HCT116 (cell line): ENCODE measurements at regions not wholly inside any gene's neighbourhood (a gene's known extent, or its start where the extent isn't known, plus 50 kb on each side); places are given as distances from the start of the nearest gene placed in this dataset.

Experiments
- ATAC-seq: fragments of 200-7000 bp; cut with Tn5 transposase; 2 replicates; pipeline ENCODE4 v1.9.1; 2020; ENCODE audit warnings: mild to moderate bottlenecking, moderate library complexity
- BruUV-seq: library from RNA; stranded (reverse); fragments of 400-500 nt; replicated peaks from 2 replicates; lab custom pipeline; 2021; lab: Mats Ljungman, UMichigan
- CTCF ChIA-PET: fragments of 300-600 bp; sonication (Branson Sonifier 250); formaldehyde crosslinking; loops from one replicate; lab custom pipeline; 2021; ENCODE audit warnings: antibody characterized with exemption; lab: Charles Lee
- POLR2A ChIA-PET: fragments of 300-600, 350-600 bp; sonication (Branson Sonifier 250); formaldehyde crosslinking; loops from one replicate; lab custom pipeline; 2021; ENCODE audit warnings: antibody characterized with exemption; lab: Charles Lee
- RAD21 ChIA-PET, 2 experiments: fragments of 300-600 bp; sonication (Branson Sonifier 250); formaldehyde crosslinking; loops; one replicate each; lab custom pipeline; 2023; ENCODE audit warnings: low total read pairs in 2 of 2; ENCODE audit not compliant: uncharacterized antibody in 2 of 2, unreplicated experiment in 2 of 2, low non-redundant PET in 1 of 2; lab: Charles Lee
- DNase-seq: peaks from one replicate; pipeline ENCODE4 v3.0.0-alpha.2; 2010; ENCODE audit warnings: low read depth, low spot score
- H2AFZ ChIP-seq: fragments of 200-600 bp; shearing (Covaris generic), sonication (generic); 2 replicates; pipeline ENCODE4 v1.6.1; 2017; ENCODE audit warnings: low read depth, mixed run types, mixed read lengths, antibody characterized with exemption, low read length; ENCODE audit not compliant: poor library complexity, severe bottlenecking
- H3K27ac ChIP-seq: 2 replicates; pipeline ENCODE4 v1.5.1; 2012; ENCODE audit warnings: low read depth, low read length
- H3K27me3 ChIP-seq: fragments of 200-600 bp; sonication (generic); 2 replicates; pipeline ENCODE4 v1.6.1; 2016; ENCODE audit warnings: mixed run types, low read length, mixed read lengths; ENCODE audit not compliant: insufficient read depth
- H3K36me3 ChIP-seq, 2 experiments: fragments of 200-500 bp in 1 of 2; fragments of 200-600 bp in 1 of 2; sonication (Bioruptor generic) in 1 of 2; sonication (generic) in 1 of 2; 2 replicates each; pipeline versions ENCODE4 v1.5.1 to v1.6.1; 2014 to 2016; ENCODE audit warnings: low read length in 2 of 2, inconsistent platforms in 1 of 2, mixed read lengths in 1 of 2, mixed run types in 1 of 2; ENCODE audit not compliant: insufficient read depth in 2 of 2, control insufficient read depth in 1 of 2
- H3K4me1 ChIP-seq, 2 experiments: fragments of 200-600 bp in 1 of 2; sonication (generic) in 1 of 2; 2 replicates each; pipeline versions ENCODE4 v1.5.1 to v1.6.1; 2012 to 2017; ENCODE audit warnings: low read length in 2 of 2, inconsistent platforms in 1 of 2, mild to moderate bottlenecking in 1 of 2, mixed read lengths in 1 of 2, mixed run types in 1 of 2, moderate library complexity in 1 of 2; ENCODE audit not compliant: insufficient read depth in 2 of 2, control insufficient read depth in 1 of 2
- H3K4me2 ChIP-seq: fragments of 200-600 bp; sonication (generic); 2 replicates; pipeline ENCODE4 v1.6.1; 2017; ENCODE audit warnings: mixed run types, low read length, mixed read lengths
- H3K4me3 ChIP-seq, 2 experiments: fragments of 200-600 bp in 1 of 2; sonication (generic) in 1 of 2; replicated peaks in 1 of 2; 2 replicates each; pipeline ENCODE4 v1.5.1; 2011 to 2016; ENCODE audit warnings: low read length in 2 of 2, control low read depth in 1 of 2, low read depth in 1 of 2, mild to moderate bottlenecking in 1 of 2, mixed read lengths in 1 of 2, mixed run types in 1 of 2
- H3K79me2 ChIP-seq: fragments of 200-600 bp; sonication (generic); 2 replicates; pipeline ENCODE4 v1.6.1; 2017; ENCODE audit warnings: mild to moderate bottlenecking, mixed run types, low read length, moderate library complexity, mixed read lengths; ENCODE audit not compliant: insufficient read depth
- H3K9ac ChIP-seq: fragments of 200-600 bp; sonication (generic); 2 replicates; pipeline ENCODE4 v1.6.1; 2016; ENCODE audit warnings: low read length, mixed read lengths
- H3K9me2 ChIP-seq: fragments of 200-600 bp; sonication (generic), shearing (Covaris generic); 2 replicates; pipeline ENCODE4 v1.6.1; 2017; ENCODE audit warnings: mixed run types, mild to moderate bottlenecking, moderate library complexity; ENCODE audit not compliant: insufficient read depth
- H3K9me3 ChIP-seq, 2 experiments: fragments of 200-500 bp in 1 of 2; fragments of 200-600 bp in 1 of 2; sonication (Bioruptor generic) in 1 of 2; sonication (generic) in 1 of 2; 2 replicates each; pipeline ENCODE4 v1.6.1; 2014 to 2017; ENCODE audit warnings: low read length in 2 of 2, mixed read lengths in 2 of 2, inconsistent platforms in 1 of 2, low read depth in 1 of 2, mild to moderate bottlenecking in 1 of 2, mixed run types in 1 of 2, moderate library complexity in 1 of 2; ENCODE audit not compliant: control insufficient read depth in 1 of 2, insufficient read depth in 1 of 2
- H4K20me1 ChIP-seq: fragments of 200-600 bp; sonication (generic), shearing (Covaris generic); 2 replicates; pipeline ENCODE4 v1.6.1; 2017; ENCODE audit warnings: mixed run types, mild to moderate bottlenecking, moderate library complexity; ENCODE audit not compliant: insufficient read depth
- CBX3 ChIP-seq: IDR thresholded peaks from 2 replicates; pipeline ENCODE4 v1.6.1; 2012; ENCODE audit warnings: low read depth
- CEBPB ChIP-seq: IDR thresholded peaks from 2 replicates; pipeline ENCODE4 v1.6.1; 2012; ENCODE audit warnings: low read depth
- EGR1 ChIP-seq: IDR thresholded peaks from 2 replicates; pipeline ENCODE4 v1.6.1; 2012; ENCODE audit warnings: low read depth
- ELF1 ChIP-seq: IDR thresholded peaks from 2 replicates; pipeline ENCODE4 v1.6.1; 2012; ENCODE audit warnings: low read depth, borderline replicate concordance
- EZH2 ChIP-seq: fragments of 200-600 bp; sonication (generic); IDR thresholded peaks from 2 replicates; pipeline ENCODE4 v1.6.1; 2017; ENCODE audit warnings: antibody characterized with exemption, mixed run types
- FOSL1 ChIP-seq: IDR thresholded peaks from 2 replicates; pipeline ENCODE4 v1.6.1; 2012; ENCODE audit warnings: low read depth
- JUND ChIP-seq: IDR thresholded peaks from 2 replicates; pipeline ENCODE4 v1.6.1; 2012
- POLR2A ChIP-seq: IDR thresholded peaks from 2 replicates; pipeline ENCODE4 v1.7.0; 2011; ENCODE audit warnings: borderline replicate concordance; ENCODE audit not compliant: insufficient read depth, insufficient read length; ENCODE audit errors: extremely low read depth
- SRF ChIP-seq: IDR thresholded peaks from 2 replicates; pipeline ENCODE4 v1.6.1; 2012; ENCODE audit warnings: low read depth
- YY1 ChIP-seq: IDR thresholded peaks from 2 replicates; pipeline ENCODE4 v1.6.1; 2011; ENCODE audit warnings: low read length, low read depth, moderate library complexity, mild to moderate bottlenecking; ENCODE audit not compliant: insufficient replicate concordance; ENCODE audit errors: extremely low read depth
- ZNF274 ChIP-seq: fragments of 200-500 bp; sonication (Bioruptor generic); IDR thresholded peaks from 2 replicates; pipeline ENCODE4 v1.6.1; 2014; ENCODE audit warnings: mild to moderate bottlenecking, low read depth, low read length, inconsistent platforms
- intact Hi-C: fragments of 100-400 bp; cut with micrococcal nuclease; formaldehyde crosslinking; loops from 2 replicates; pipeline ENCODE4 v1.10.0; 2022
- TF ChIP-seq, protein P1 (sequence below): IDR thresholded peaks from 2 replicates; pipeline ENCODE4 v1.6.1; 2011; ENCODE audit warnings: mild to moderate bottlenecking, low read length, moderate library complexity; ENCODE audit not compliant: insufficient replicate concordance; ENCODE audit errors: extremely low read depth
- TF ChIP-seq, protein P2 (sequence below), 3 experiments: fragments of 200-600 bp in 1 of 3; sonication (generic) in 1 of 3; IDR thresholded peaks in 2 of 3; conservative IDR thresholded peaks in 1 of 3; 2 replicates each; pipeline ENCODE4 v1.5.1; 2012 to 2017; ENCODE audit warnings: low read depth in 2 of 3, low read length in 2 of 3, antibody characterized with exemption in 1 of 3, borderline replicate concordance in 1 of 3, control low read depth in 1 of 3, mild to moderate bottlenecking in 1 of 3, mixed read lengths in 1 of 3, mixed run types in 1 of 3, moderate library complexity in 1 of 3; ENCODE audit not compliant: insufficient read depth in 1 of 3
- TF ChIP-seq, protein P3 (sequence below): IDR thresholded peaks from 2 replicates; pipeline ENCODE4 v1.6.1; 2012

DNA sequence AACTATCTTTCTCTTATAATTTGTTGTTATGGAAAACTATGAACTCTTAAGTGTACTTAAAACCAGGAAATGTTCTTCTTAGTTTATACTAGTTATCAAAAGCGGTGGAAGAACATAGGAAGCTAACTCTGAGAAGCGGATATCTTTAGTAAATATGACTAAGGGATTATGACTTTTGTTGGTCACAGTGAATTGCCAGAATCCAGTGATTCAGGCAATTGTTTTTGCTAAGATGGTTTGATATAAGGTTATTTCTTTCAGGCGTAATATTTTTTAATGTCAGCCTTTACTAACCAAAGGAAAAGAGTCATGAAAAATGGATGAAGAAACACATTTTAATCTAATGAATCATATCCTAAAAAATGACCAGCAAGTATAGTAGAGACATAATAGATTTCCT, 473.5 kb downstream of the FOXG1 start:
- BruUV-seq, result no TSS peak
- H3K36me3 ChIP-seq, result no peaks in the 10 kb centered on the region
- no peaks in the 10 kb centered on the region for H3K4me1 ChIP-seq
- TF ChIP-seq SRF, result no peak
- TF ChIP-seq ELF1, result no peak
- TF ChIP-seq EZH2, result no peak
- no peak for TF ChIP-seq CBX3
- DNase-seq (no peak), ATAC-seq (no peak)
- no peak overlapping the region for H3K27ac ChIP-seq
- no peak overlapping the region for H3K4me2 ChIP-seq
- H3K4me3 ChIP-seq, result no peak overlapping the region
- H4K20me1 ChIP-seq, result no peaks in the 10 kb centered on the region
- H3K27me3 ChIP-seq, result no peaks in the 10 kb centered on the region
- ChIA-PET CTCF (no interaction called here), POLR2A (no interaction called here), RAD21 (no interaction called here)
- no peak overlapping the region for H2AFZ ChIP-seq
- H3K9ac ChIP-seq, result no peak overlapping the region
- intact Hi-C loops, result no loop called here
- H3K79me2 ChIP-seq, result no peaks in the 10 kb centered on the region
- no peaks in the 10 kb centered on the region for H3K9me2 ChIP-seq
- peaks cover 15 to 21% of the 10 kb centered on the region in 2 experiments; a peak in 2 of 4 replicates for H3K9me3 ChIP-seq

DNA sequence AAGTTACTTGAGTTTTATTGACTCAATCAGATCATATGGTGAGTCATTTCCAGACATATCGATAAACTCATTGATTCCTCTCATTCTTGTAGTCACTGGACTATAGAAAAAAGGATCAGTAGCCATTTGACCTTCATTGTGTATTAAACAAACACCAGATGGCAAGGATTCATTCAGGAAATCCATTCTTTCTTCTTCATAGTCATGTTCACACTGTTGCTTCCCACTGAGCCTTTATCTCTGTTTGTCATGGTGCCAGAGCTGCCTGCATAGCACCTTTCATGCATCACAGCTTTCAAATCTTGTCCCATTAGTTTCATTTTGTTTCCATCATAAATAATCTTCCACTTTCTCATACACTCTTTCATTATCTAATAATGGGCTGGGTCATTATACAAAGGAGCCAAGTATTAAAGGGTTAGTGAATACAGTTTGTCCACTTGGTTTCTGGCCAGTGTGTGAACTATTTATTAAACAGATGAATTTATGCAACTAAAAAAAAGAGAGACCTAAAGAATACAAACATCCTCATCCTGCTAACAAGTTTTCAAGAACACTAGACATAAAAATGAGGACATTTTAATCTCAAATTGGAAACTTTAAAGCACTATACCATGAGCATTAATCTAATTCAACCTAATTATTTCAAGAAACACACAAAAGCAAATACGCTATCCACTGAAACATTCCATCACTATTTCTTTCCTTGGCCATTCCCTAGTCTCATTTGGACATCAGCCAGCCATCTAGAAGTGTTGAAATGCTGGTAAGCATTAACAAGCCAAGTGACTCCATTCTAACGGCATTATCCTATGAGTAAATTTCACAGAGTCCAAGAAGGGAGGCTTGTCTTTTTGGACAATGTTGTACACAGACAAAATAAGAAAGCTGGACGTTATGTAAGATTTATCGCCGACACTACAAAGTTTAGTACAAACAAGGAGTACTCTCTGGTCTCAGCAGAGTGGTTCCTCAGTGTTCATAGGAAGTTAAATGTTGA, 476.5 kb downstream of the FOXG1 start:
- Histone ChIP-seq H2AFZ (no peak overlapping the region), H3K36me3 (no peaks in the 10 kb centered on the region), H3K9me2 (no peaks in the 10 kb centered on the region), H3K27me3 (no peaks in the 10 kb centered on the region), H4K20me1 (no peaks in the 10 kb centered on the region), H3K9me3 (peaks cover 15 to 20% of the 10 kb centered on the region in 2 experiments; a peak in 2 of 4 replicates), H3K9ac (no peak overlapping the region), H3K79me2 (no peaks in the 10 kb centered on the region), H3K27ac (no peak overlapping the region), H3K4me1 (no peaks in the 10 kb centered on the region), H3K4me2 (no peak overlapping the region), H3K4me3 (no peak overlapping the region)
- no peak for ATAC-seq
- ChIA-PET POLR2A (no interaction called here), CTCF (no interaction called here), RAD21 (no interaction called here)
- DNase-seq, result no peak
- BruUV-seq, result no TSS peak
- intact Hi-C loops, result no loop called here
- TF ChIP-seq, protein P1, sequence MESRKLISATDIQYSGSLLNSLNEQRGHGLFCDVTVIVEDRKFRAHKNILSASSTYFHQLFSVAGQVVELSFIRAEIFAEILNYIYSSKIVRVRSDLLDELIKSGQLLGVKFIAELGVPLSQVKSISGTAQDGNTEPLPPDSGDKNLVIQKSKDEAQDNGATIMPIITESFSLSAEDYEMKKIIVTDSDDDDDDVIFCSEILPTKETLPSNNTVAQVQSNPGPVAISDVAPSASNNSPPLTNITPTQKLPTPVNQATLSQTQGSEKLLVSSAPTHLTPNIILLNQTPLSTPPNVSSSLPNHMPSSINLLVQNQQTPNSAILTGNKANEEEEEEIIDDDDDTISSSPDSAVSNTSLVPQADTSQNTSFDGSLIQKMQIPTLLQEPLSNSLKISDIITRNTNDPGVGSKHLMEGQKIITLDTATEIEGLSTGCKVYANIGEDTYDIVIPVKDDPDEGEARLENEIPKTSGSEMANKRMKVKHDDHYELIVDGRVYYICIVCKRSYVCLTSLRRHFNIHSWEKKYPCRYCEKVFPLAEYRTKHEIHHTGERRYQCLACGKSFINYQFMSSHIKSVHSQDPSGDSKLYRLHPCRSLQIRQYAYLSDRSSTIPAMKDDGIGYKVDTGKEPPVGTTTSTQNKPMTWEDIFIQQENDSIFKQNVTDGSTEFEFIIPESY, result no peak
- no peak for TF ChIP-seq JUND
- no peak for TF ChIP-seq POLR2A
- no peak for TF ChIP-seq ZNF274
- no peak for TF ChIP-seq YY1
- TF ChIP-seq, protein P2, sequence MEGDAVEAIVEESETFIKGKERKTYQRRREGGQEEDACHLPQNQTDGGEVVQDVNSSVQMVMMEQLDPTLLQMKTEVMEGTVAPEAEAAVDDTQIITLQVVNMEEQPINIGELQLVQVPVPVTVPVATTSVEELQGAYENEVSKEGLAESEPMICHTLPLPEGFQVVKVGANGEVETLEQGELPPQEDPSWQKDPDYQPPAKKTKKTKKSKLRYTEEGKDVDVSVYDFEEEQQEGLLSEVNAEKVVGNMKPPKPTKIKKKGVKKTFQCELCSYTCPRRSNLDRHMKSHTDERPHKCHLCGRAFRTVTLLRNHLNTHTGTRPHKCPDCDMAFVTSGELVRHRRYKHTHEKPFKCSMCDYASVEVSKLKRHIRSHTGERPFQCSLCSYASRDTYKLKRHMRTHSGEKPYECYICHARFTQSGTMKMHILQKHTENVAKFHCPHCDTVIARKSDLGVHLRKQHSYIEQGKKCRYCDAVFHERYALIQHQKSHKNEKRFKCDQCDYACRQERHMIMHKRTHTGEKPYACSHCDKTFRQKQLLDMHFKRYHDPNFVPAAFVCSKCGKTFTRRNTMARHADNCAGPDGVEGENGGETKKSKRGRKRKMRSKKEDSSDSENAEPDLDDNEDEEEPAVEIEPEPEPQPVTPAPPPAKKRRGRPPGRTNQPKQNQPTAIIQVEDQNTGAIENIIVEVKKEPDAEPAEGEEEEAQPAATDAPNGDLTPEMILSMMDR (IDR thresholded peaks at IDR 0.05 in 2 of 3, conservative IDR thresholded peaks at IDR 0.05 in 1 of 3; ENCODE audit: borderline replicate concordance in 1 of 3, insufficient read depth in 1 of 3, low read depth in 2 of 3, low read length in 2 of 3), result no peak
- TF ChIP-seq EGR1, result no peak
- TF ChIP-seq EZH2, result no peak
- TF ChIP-seq, protein P3, sequence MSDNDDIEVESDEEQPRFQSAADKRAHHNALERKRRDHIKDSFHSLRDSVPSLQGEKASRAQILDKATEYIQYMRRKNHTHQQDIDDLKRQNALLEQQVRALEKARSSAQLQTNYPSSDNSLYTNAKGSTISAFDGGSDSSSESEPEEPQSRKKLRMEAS, result no peak
- no peak for TF ChIP-seq CEBPB
- TF ChIP-seq CBX3, result no peak
- TF ChIP-seq FOSL1, result no peak
